Ascending aorta (tissue), 2 donors: ENCODE measurements at regions not wholly inside any gene's neighbourhood (a gene's known extent, or its start where the extent isn't known, plus 50 kb on each side); places are given as distances from the start of the nearest gene placed in this dataset.

ENCODE experiments used
- DNase-seq, 2 donors: peaks; one replicate each; pipeline ENCODE4 v3.0.0-alpha.2; 2019; ENCODE audit warnings: low spot score in 2 of 2
- H3K27ac ChIP-seq, 2 donors: fragments of 200-600 bp; sonication (generic); one replicate each; pipeline ENCODE4 v1.5.1; 2016 to 2017; ENCODE audit warnings: mild to moderate bottlenecking in 1 of 2
- H3K27me3 ChIP-seq: fragments of 200-600 bp; sonication (generic); one replicate; pipeline ENCODE4 v1.5.1; 2017
- H3K36me3 ChIP-seq, 2 donors: fragments of 200-600 bp; sonication (generic); one replicate each; pipeline ENCODE4 v1.5.1; 2016
- H3K4me1 ChIP-seq, 2 donors: fragments of 200-600 bp; sonication (generic); one replicate each; pipeline ENCODE4 v1.5.1; 2016 to 2017; ENCODE audit warnings: mild to moderate bottlenecking in 1 of 2
- H3K4me3 ChIP-seq, 2 donors: fragments of 200-600 bp; sonication (generic); one replicate each; pipeline ENCODE4 v1.5.1; 2016 to 2017; ENCODE audit warnings: mild to moderate bottlenecking in 1 of 2
- H3K9me3 ChIP-seq, 2 donors: fragments of 200-600 bp; sonication (generic); one replicate each; pipeline ENCODE4 v1.5.1; 2016
- CTCF ChIP-seq, 3 experiments: fragments of 200-600 bp in 2 of 3; fragments of 450-650 bp in 1 of 3; sonication (generic) in 2 of 3; IDR thresholded peaks; one replicate each; pipeline ENCODE4 v1.5.1; 2016 to 2019; ENCODE audit warnings: antibody characterized with exemption in 3 of 3, mild to moderate bottlenecking in 1 of 3, moderate library complexity in 1 of 3
- intact Hi-C: fragments of 100-400 bp; cut with DNase I; formaldehyde crosslinking; loops from one replicate; pipeline ENCODE4 v1.15.1; 2023

GRCh38 chr9:107717529-107718314 is 228.2 kb upstream of the KLF4 start:
- H3K4me1 ChIP-seq = no peaks in the 10 kb centered on the region
- intact Hi-C loops = no loop called here
- H3K9me3 ChIP-seq = no peaks in the 10 kb centered on the region
- DNase-seq = no peak
- H3K27ac ChIP-seq = no peak overlapping the region
- no peak overlapping the region for H3K4me3 ChIP-seq
- TF ChIP-seq CTCF (IDR thresholded peaks at IDR 0.05) = no peak
- no peaks in the 10 kb centered on the region for H3K36me3 ChIP-seq
- H3K27me3 ChIP-seq = no peaks in the 10 kb centered on the region

GRCh38 chr9:107715740-107716139 is 226.2 kb upstream of the KLF4 start:
- intact Hi-C loops = no loop called here
- Histone ChIP-seq H3K36me3 (no peaks in the 10 kb centered on the region), H3K27me3 (no peaks in the 10 kb centered on the region), H3K9me3 (no peaks in the 10 kb centered on the region), H3K4me3 (no peak overlapping the region), H3K4me1 (peaks cover 0 to 7% of the 10 kb centered on the region in 2 donors), H3K27ac (no peak overlapping the region)
- DNase-seq = no peak
- TF ChIP-seq CTCF (IDR thresholded peaks at IDR 0.05) = no peak

- Histone ChIP-seq H3K27ac (no peak overlapping the region), H3K9me3 (no peaks in the 10 kb centered on the region), H3K4me3 (no peak overlapping the region), H3K36me3 (no peaks in the 10 kb centered on the region), H3K4me1 (peaks cover 0 to 7% of the 10 kb centered on the region in 2 donors), H3K27me3 (no peaks in the 10 kb centered on the region)
- no peak for DNase-seq
- no peak for TF ChIP-seq CTCF (IDR thresholded peaks at IDR 0.05)
- intact Hi-C loops = no loop called here
Measured at GRCh38 chr9:107713470-107713869, 223.9 kb upstream of the KLF4 start.

GRCh38 chr9:107712390-107712789 is 222.8 kb upstream of the KLF4 start:
- Histone ChIP-seq H3K36me3 (no peaks in the 10 kb centered on the region), H3K27me3 (no peaks in the 10 kb centered on the region), H3K9me3 (no peaks in the 10 kb centered on the region), H3K27ac (no peak overlapping the region), H3K4me3 (no peak overlapping the region), H3K4me1 (peaks cover 0 to 7% of the 10 kb centered on the region in 2 donors)
- intact Hi-C loops = no loop called here
- DNase-seq = no peak
- TF ChIP-seq CTCF (IDR thresholded peaks at IDR 0.05) = no peak

GRCh38 chr9:107711542-107711941 is 222.0 kb upstream of the KLF4 start:
- intact Hi-C loops = no loop called here
- Histone ChIP-seq H3K36me3 (no peaks in the 10 kb centered on the region), H3K4me3 (no peak overlapping the region), H3K4me1 (peaks cover 0 to 7% of the 10 kb centered on the region in 2 donors), H3K27me3 (no peaks in the 10 kb centered on the region), H3K9me3 (no peaks in the 10 kb centered on the region), H3K27ac (no peak overlapping the region)
- DNase-seq = no peak
- no peak for TF ChIP-seq CTCF (IDR thresholded peaks at IDR 0.05)
